HCT116 (cell line): ENCODE measurements at regions not wholly inside any gene's neighbourhood (a gene's known extent, or its start where the extent isn't known, plus 50 kb on each side); places are given as distances from the start of the nearest gene placed in this dataset.

Experiments
- CBX3 ChIP-seq: IDR thresholded peaks from 2 replicates; pipeline ENCODE4 v1.6.1; 2012; ENCODE audit warnings: low read depth
- EZH2phosphoT487 ChIP-seq: fragments of 200-600 bp; IDR thresholded peaks from 2 replicates; pipeline ENCODE4 v1.6.1; 2018; ENCODE audit warnings: antibody characterized with exemption, borderline replicate concordance
- ZFX ChIP-seq: fragments of 450-650 bp; IDR thresholded peaks from 2 replicates; pipeline ENCODE4 v1.6.1; 2017

GRCh38 chr3:76986876-76987474, 52.9 kb upstream of the ROBO2 start (continued):
- TF ChIP-seq ZFX (no peak), EZH2phosphoT487 (no peak), CBX3 (no peak)
- TF ChIP-seq, all 23 proteins: peak for 0
